ENCODE measurements at regions not wholly inside any gene's neighbourhood (a gene's known extent, or its start where the extent isn't known, plus 50 kb on each side); places are given as distances from the start of the nearest gene placed in this dataset.
A peak's percentile ranks its signal among the peaks of the same experiment; 100 is the strongest.
"Not testable (repeated sequence)": the region's sequence is repeated elsewhere in the genome, so short reads cannot be mapped to it uniquely, and the experiment has no call there.

DNA sequence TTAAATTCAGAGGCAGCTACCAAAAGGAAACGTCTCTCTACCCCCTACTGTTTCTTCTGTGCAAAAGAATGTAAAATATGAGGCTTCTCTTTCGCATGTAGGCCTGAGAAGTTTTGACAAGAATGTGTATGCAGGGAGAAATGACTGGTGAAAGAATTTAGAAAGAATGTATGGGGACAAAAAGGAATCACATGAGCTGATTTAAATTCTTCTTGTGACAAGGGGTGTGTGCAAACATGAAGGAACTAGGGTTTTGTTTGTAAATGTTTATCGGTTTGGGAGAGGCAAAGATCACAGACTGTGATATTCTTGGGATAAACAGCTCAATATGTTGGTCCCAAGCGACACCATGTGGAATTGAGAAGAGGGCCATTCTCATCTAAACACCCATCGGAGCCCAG, 345.2 kb upstream of the VRK2 start:
- DNase-seq (ENCODE audit: low read depth in 2 of 2) = no peak

DNA sequence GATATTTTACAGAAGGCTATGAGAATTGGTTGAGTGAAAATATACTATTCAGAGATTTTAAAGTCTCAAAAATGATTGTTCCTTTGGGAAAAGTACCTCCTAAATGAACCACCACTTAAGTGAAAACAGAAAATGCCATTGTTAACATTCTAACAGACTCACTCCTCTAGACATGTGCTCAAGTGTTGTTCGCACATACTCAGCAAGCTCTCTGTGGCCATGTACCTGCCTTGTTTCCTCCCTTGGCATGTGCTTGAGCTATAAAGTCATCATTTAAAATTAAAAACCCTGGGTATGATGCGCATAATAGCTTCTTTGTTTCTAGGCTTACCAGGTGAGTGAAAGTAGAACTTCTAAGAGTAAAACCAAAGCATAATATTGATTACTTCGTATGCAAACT, 343.2 kb upstream of the VRK2 start:
- no peak for DNase-seq (ENCODE audit: low read depth in 2 of 2)

DNA sequence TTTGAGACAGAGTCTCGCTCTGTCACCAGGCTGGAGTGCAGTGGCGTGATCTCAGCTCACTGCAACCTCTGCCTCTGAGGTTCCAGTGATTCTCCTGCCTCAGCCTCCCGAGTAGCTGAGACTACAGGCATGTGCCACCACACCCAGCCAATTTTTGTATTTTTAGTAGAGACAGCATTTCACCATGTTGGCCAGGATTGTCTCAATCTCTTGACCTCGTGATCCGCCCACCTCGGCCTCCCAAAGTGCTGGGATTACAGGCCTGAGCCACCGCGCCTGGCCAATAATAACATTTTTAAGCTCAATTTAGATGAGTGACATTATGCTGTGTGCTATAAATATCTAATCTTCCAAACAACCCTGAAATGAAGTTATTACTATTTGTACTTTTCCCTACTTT, 338.8 kb upstream of the VRK2 start:
- not testable (repeated sequence) for DNase-seq (ENCODE audit: low read depth in 2 of 2)

DNA sequence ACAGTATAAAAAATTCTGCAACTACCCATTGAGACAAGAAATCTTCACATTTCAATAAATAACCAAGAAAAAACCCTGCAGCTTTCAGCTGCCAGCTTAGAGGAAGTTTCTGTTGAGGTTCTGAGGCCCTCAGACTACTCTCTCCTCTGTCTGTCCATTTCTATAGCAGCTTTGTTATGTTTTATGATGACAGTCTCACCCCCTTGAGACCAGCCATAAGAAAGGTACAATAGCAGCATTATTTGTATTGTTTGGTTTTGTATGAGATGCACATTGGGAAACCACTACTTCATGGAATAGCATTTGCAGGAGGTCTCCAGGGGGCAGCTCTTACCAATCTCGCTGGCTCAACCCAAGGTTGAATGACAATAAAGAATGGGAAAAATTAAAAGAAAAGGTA, 334.6 kb upstream of the VRK2 start:
- DNase-seq (ENCODE audit: low read depth in 2 of 2) = no peak

DNA sequence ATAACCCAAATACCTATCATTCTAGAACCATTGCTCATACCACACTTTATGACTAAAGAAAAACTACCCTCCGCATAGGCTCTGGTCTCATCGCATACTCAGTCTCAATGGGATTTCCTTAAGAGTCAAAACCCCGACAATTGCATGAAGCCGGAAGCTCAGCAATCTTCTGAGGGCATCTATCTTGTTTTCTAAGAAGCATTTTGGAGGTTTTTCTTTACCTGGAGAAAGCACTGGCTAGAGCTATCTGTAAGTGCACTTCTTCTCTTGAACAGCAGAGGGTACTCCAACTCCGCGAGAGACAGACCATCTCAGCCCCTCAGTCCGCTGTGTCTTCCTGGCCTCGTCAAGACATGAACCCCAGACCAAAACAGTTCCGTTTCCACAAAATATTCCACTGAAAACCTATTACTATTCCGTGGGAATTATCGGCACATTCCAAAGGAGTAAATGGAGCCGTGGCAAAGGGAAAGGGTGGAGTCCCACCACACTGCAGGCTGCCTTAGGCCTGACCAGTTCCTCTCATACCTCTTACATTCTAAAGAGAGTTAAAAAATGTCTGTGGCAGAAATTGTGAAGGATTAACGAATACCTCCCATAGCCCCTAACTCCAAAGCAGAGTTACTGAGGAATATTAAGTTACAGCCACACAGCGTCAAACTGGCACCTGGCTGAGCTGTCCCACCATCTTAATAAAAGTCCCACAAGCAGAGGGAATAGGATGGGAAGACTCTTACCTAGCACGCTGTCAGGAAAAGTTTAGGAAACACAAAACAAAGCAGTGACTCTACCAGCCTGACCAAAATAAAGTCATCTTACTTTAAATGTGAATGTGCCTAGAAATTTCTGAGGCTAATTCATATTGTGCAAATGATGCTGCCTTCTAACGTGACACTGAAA, 325.6 kb upstream of the VRK2 start:
- DNase-seq (ENCODE audit: low read depth in 2 of 2) = peak in 1 of 2 donors; percentile 13

DNA sequence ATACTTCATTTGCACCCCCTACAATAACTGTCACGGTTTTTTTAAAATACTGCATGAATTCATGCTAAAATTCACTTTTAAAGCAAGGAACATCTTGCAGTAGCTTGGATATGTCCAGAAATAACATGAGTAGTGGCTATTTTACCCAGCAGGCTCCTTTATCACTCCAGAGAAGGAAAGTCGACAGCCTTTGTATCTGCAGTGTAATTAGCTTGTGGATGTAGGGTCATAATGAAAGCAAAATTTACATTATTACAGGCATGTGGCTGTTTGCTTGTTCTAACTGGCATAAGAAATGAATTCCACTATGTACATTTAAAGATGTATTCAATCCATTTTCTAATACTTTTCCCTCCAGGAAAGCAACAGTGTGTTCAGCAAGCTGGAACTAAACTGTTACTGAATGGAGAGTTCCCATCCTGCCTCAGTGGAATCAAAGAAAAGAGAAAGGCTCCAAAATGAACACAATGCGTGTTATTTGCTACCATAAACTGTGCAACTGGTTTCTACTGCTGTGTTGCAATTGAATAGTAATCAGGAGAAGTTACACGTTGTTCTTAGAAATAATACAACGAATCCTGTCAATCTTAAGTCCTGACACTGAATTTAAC, 321.2 kb upstream of the VRK2 start:
- DNase-seq (ENCODE audit: low read depth in 2 of 2) = no peak

DNA sequence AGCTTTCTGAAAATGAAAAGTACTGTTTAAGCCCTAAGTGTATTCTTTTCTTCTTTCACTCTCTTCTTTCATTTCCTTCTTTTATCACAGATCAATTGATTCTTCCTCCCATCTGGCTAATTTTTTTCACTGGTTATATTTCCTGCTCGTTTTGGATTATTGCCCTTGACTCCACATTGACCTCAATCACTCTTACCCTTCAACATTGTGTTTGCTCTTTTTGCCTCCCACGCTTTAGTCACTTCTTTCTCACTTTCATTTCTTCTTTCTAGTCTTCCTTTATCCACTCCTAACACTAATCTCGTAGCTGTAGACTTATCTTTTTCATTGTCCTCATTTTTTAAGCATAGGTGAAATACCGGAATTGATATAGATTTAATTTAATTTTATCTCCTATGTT, 320.3 kb upstream of the VRK2 start:
- DNase-seq (ENCODE audit: low read depth in 2 of 2) = no peak

DNA sequence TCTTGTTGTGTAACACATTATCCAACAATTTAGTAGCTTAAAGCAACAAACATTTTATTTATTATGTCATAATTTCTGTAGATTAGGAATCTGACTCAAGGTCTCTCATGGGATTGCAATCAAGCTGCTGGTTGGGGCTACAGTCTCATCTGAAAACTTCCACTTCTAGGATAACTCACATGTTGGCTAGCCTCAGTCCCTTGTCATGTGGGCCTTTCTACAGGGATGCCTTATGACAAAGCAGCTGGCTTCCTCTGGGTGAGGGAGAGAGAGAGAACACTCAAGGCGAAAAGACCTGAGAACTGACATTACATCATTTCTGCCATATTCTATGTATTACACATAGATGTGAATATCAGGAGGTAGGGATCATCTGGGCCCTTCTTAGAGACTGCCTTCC, 317.9 kb upstream of the VRK2 start:
- DNase-seq (ENCODE audit: low read depth in 2 of 2) = no peak

DNA sequence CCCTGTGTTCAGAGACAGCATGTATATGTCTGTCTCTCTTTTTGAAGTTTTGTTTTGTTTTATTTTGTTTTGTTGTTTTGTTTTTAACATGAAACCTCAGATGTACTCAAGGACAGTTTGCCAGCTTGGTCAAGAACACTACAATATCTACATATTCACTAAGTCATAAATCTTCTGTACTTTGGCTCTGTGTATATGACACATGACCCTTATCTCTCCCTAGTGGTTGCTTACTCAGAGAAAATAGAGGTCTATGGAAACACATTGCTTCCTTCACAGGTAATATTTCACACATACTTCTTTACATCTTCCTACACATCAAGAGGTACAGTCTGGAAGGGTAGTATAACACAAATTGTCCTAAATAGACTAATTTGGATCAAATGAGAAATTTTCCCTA, 312.6 kb upstream of the VRK2 start:
- DNase-seq (ENCODE audit: low read depth in 2 of 2) = no peak

DNA sequence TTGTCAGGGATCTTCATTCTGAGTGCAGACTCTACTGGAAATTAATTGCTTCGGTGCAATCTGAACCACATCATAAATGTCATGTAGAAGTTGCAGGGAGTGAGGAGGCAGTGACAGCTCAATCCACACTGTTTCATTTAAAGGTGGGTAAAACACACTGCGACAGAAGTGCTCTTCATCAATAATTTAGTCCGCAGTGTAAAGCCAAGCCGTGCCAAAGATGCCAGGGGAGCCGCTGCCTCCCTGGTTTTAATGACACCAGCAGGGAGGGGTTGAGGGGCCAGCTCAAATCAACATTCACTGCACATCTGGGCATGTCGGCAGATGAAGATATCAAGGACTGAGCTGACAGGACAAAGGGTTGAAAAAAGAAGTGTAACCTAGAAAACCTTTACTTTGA, 305.7 kb upstream of the VRK2 start:
- DNase-seq (ENCODE audit: low read depth in 2 of 2) = no peak

DNA sequence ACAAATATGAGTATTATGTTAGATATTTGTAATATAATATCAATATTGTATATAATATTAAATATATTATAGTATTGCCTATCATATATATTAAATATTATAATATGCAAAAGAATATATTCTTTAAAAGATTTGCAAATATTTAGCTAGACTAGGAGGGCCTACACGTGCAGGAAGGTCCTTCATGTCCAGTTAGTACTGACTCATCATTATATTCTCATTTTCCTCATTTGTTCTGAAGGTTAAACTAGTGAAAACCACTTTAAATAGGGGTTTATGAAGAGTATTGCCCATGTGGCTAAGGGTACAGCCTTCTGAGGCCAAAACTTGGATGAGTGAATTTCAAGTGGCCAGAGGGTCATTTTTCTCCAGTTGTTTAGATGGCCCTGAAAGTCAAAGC, 293.0 kb upstream of the VRK2 start:
- DNase-seq (ENCODE audit: low read depth in 2 of 2) = no peak

DNA sequence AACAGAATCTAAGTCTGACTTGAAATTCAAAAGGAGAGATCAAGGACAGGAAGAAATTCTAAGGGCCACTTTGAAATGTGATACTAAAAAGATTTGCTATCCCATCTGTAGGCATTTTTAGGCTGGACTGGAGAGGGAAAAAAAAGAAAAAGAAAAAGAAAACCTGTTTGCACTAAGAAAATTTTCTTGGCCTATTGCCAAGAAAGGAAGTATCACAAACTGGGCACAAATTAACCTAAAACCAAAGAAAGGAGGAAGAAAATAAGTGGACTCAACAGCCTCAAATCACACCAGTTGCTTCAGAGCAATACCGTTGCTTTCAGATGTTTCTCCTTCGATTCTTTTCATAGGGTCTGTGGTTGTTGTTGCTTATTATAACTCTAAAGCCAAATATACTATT, 287.9 kb upstream of the VRK2 start:
- DNase-seq (ENCODE audit: low read depth in 2 of 2) = no peak

DNA sequence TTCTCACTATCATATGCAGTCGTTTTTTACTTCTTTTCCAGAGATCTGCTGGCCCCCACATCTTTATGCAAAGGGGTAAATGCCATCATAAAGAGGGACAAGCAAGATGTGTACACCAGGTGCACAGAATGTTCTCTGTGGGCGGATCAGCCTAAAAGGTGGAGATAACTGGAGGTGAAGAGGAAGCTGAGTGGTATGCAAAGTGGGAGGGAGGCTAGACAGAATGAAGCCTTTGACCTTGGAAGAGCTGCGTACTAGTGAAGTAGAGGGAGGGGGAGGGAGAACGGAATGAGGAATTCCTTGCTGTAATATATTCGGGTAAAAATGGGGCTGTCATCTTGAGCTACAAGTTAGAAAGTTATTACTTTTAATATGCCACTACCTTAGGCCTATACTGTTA, 287.5 kb upstream of the VRK2 start:
- no peak for DNase-seq (ENCODE audit: low read depth in 2 of 2)

DNA sequence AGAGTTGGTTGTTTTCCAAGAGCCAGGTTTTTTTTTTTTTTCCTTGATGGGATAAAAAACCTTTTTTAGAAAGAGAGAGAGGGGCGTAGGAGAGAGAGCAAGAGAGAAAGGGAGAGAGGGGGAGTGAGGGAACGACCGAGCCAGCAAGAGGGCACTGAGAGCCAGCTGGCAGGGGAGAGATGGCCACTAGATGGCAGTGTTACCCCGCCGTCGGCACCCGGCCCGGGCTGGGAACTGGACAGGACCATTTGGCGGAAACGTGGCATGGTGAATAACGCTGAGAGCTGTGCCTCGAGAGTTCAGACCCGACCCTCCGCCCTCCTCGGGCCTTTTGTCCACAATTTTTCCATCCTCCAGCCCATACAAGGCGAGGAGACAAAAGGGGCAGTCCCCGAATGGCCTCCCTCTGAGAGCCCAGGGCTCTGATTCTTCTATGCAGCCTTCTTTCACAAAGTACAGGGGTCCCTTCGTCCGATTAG, 286.7 kb upstream of the VRK2 start:
- peak; percentile 58 to 72 for DNase-seq (ENCODE audit: low read depth in 2 of 2)

DNA sequence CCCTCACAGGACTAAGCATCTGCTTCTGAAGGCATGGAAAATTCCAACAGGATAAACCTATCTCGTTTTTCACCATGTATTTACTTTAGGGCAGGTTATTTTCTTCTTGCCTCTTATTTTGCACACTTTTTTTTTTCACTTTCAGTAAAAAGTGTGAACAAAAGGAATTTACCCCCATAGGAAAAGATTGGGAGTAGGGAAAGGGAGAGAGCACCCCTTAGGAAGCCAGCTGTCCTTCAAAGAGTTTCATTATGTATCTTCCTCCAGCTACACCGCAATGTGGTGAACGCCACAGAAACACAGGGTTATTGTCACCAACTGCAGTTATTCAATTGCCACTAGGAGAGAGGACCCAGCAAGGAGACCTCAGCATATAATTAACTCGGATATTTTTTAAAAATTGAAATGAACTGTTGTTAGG, 286.2 kb upstream of the VRK2 start:
- no peak for DNase-seq (ENCODE audit: low read depth in 2 of 2)

DNA sequence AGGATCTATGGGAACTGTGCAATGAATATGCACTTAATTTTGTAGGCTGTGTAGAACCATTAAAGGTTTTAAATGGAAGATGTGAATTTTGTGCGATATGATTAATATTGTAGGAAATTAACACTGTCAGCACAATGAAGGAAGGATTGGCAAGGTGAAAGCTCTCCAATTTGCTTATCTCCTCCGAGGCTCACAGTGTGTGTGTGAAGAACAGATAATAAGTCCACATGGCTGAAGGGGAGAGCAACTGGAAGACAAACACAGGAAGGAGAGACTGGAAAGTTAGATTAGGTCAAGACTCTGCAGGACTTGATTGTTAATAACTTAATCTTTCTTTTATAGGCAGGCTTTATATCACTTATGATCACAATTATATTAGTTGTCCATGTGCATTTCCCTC, 269.7 kb upstream of the VRK2 start:
- no peak for DNase-seq (ENCODE audit: low read depth in 2 of 2)

DNA sequence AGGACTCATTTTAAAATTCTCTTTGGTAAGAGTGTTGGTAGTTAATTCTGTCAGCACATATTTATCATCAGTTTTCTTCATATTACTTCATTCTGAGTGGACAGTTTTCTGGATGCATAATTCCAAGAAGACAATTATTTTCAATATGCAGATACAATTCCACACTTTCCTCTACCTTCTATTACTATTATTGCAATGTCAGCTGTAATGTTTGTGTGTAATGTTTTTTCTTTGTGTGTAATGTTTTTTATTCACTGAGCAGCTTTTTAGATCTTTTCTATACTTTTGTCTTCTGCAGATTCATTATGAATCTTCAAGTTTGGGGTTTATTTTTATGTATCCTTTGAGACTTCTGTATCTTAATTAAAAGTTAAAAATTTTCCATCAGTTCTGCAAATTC, 264.0 kb upstream of the VRK2 start:
- no peak for DNase-seq (ENCODE audit: low read depth in 2 of 2)

DNA sequence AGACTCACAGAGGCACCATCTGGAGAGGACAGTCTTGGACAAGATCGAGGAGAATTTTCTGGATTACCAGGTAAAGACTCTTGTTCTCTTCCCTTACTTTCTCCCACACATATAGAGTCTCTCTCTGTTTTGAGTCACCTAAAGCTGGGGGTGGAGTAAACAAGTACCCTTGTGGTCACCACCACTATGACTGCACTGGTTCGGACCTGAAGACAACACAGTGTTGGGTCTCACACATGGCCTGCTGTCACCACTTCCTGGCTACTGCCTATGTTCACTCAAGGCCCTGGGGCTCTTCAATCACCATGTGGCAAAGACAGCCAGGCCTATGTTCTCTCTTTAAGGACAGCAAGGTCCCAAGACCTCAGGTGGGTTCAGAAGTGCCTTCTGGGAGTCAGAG, 253.3 kb upstream of the VRK2 start:
- no peak for DNase-seq (ENCODE audit: low read depth in 2 of 2)

DNA sequence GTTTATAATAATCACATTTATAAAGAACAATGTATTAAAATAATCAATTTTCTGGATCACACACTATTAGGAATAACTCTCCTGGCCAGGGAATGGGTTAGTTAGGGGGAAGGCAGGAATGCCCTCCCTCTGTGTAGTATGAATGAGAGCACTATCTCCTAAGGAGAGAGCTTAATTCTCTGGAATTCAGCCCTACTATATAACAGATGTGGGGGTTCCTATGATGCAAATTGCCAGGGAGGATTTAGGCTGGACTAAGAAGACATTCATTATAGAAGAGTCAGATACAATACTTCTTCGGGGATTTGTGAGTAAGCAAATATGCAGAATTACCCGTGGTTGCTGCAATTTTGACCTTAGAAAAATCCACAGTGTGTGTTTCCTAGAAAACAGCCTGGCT, 250.1 kb upstream of the VRK2 start:
- DNase-seq (ENCODE audit: low read depth in 2 of 2) = no peak

DNA sequence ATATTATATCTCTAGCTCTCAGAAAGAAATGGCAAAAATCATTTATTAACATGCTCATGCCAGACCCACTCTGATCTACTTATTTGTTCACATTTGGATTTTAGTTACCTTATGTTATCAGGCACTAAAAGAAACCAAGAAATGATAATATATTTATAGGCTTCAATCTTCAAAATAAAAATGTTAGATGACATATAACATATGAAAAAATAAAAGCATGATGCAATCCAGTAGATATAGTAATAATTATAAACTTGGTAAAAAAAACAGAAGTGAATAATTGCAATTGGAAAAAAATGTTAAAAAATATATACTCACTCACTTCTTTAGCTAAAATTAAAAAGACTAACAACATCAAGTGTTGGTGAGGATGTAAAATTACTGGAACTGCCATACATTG, 248.3 kb upstream of the VRK2 start:
- no peak for DNase-seq (ENCODE audit: low read depth in 2 of 2)

DNA sequence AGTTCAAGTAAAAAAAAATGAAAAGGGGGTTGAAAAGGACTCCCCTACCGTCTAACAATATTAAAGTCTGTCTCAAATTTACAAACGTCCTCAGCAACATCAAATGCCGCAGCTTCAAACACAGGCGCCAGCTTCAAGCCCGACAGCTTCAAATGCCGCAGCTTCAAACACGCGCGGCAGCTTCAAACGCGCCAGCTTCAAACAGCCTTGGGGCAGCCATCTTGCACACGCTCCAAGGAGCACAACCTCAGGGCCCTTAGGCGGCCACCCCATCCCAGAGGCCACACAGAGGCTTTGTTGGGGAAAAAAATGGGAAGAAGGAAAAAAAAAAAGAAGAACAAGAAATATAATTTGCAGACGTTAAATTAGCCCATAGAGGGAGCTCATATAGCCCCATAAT, 244.4 kb upstream of the VRK2 start:
- no peak for DNase-seq (ENCODE audit: low read depth in 2 of 2)

DNA sequence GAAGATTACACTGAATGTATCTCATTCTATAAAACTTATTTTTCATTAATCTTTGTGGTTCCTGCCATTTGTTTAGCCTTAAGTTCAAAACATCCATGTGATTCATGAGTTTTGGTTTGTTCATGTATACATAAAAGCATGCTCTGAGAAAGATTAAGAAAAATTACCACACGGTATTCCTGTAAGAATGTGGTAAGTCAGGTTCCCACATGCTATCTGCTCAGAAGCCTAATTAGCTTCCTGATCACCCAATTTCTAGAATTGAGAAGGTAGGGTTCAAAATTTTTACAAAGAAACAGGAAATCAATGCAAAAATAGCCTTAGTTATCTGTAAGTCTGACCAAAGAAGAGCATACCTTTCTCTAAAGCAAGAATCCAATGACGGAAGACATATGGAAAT, 241.6 kb upstream of the VRK2 start:
- DNase-seq (ENCODE audit: low read depth in 2 of 2) = no peak

DNA sequence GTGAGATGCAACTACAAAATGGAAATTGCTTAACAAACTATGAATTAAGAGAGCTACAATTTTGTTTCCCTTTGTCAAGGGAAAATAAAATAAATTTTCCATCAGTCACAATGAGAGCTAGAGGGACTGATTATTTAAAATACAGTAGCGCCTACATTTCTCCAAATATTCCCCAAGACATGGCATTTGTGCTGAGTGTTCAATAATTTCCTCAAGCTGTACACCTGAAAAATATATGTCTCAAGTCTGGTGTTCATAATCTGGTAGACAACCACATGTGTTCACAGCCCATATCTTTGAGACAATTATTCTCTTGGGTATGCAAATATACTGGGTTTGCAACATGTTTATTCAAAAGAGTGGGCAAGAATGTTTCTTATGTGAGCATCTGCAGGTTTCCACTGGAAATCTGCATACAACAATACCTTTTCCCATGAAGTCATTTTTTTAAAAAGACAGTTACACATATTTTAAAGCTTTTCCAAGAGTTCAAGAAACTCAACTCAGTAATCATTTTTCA, 240.1 kb upstream of the VRK2 start:
- no peak for DNase-seq (ENCODE audit: low read depth in 2 of 2)
